GM18508 (cell line): ENCODE measurements at regions not wholly inside any gene's neighbourhood (a gene's known extent, or its start where the extent isn't known, plus 50 kb on each side); places are given as distances from the start of the nearest gene placed in this dataset.

ENCODE experiments used
- ATAC-seq: cut with Tn5 transposase; IDR thresholded peaks from one replicate; pipeline ENCODE4 v1.9.1; 2021; ENCODE audit warnings: moderate number of reproducible peaks; ENCODE audit not compliant: insufficient read depth, unreplicated experiment

- no peak for ATAC-seq
Observed at GRCh38 chr9:82295181-82295580, 306.6 kb downstream of the SPATA31D1 start.

- no peak for ATAC-seq
Observed at GRCh38 chr9:82299870-82300269, 311.3 kb downstream of the SPATA31D1 start.

GRCh38 chr9:82302968-82303655, 314.5 kb downstream of the SPATA31D1 start:
- no peak for ATAC-seq

- no peak for ATAC-seq
Observed at GRCh38 chr9:82308836-82309235, 320.3 kb downstream of the SPATA31D1 start.

- ATAC-seq, result no peak
Observed at GRCh38 chr9:82313697-82314096, 325.1 kb downstream of the SPATA31D1 start.

GRCh38 chr9:82320566-82320965, 332.0 kb downstream of the SPATA31D1 start:
- ATAC-seq, result no peak

- ATAC-seq, result no peak
Observed at GRCh38 chr9:82325907-82326306, 337.3 kb downstream of the SPATA31D1 start.

GRCh38 chr9:82327641-82328040, 339.1 kb downstream of the SPATA31D1 start:
- ATAC-seq, result no peak

- no peak for ATAC-seq
Observed at GRCh38 chr9:82331079-82331478, 342.5 kb downstream of the SPATA31D1 start.

- ATAC-seq, result no peak
Observed at GRCh38 chr9:82332018-82332773, 343.6 kb downstream of the SPATA31D1 start.

- ATAC-seq, result no peak
Observed at GRCh38 chr9:82332774-82333152, 344.2 kb downstream of the SPATA31D1 start.

- no peak for ATAC-seq
Observed at GRCh38 chr9:82333671-82334070, 345.1 kb downstream of the SPATA31D1 start.

GRCh38 chr9:82334286-82334685, 345.7 kb downstream of the SPATA31D1 start:
- ATAC-seq, result no peak

- no peak for ATAC-seq
Observed at GRCh38 chr9:82337351-82337750, 348.8 kb downstream of the SPATA31D1 start.

- no peak for ATAC-seq
Observed at GRCh38 chr9:82342046-82342445, 353.5 kb downstream of the SPATA31D1 start.

GRCh38 chr9:82346040-82346439, 357.5 kb downstream of the SPATA31D1 start:
- no peak for ATAC-seq

GRCh38 chr9:82353631-82354278, 365.2 kb downstream of the SPATA31D1 start:
- no peak for ATAC-seq

- no peak for ATAC-seq
Observed at GRCh38 chr9:82354279-82354659, 365.7 kb downstream of the SPATA31D1 start.

GRCh38 chr9:82356131-82356530, 367.6 kb downstream of the SPATA31D1 start:
- no peak for ATAC-seq

GRCh38 chr9:82356871-82357270, 368.3 kb downstream of the SPATA31D1 start:
- ATAC-seq, result no peak

GRCh38 chr9:82363198-82363597, 374.6 kb downstream of the SPATA31D1 start:
- ATAC-seq, result no peak
